SIG-M5 treated with dmso at 0.1 percent for 504 hours (cell line): ENCODE measurements at regions not wholly inside any gene's neighbourhood (a gene's known extent, or its start where the extent isn't known, plus 50 kb on each side); places are given as distances from the start of the nearest gene placed in this dataset.
A peak's percentile ranks its signal among the peaks of the same experiment; 100 is the strongest.
"Not testable (repeated sequence)": the region's sequence is repeated elsewhere in the genome, so short reads cannot be mapped to it uniquely, and the experiment has no call there.

Experiments
- DNase-seq: peaks from one replicate; lab custom pipeline; 2025; ENCODE audit not compliant: unreplicated experiment; lab: John Stamatoyannopoulos, UW

- no peak for DNase-seq
These were observed 155.4 kb downstream of the SEC23IP start for GRCh38 chr10:120047926-120048325.

GRCh38 chr10:120048391-120048790, 155.9 kb downstream of the SEC23IP start:
- no peak for DNase-seq

- DNase-seq: no peak
These were observed 159.1 kb downstream of the SEC23IP start for GRCh38 chr10:120051671-120052070.

DNA sequence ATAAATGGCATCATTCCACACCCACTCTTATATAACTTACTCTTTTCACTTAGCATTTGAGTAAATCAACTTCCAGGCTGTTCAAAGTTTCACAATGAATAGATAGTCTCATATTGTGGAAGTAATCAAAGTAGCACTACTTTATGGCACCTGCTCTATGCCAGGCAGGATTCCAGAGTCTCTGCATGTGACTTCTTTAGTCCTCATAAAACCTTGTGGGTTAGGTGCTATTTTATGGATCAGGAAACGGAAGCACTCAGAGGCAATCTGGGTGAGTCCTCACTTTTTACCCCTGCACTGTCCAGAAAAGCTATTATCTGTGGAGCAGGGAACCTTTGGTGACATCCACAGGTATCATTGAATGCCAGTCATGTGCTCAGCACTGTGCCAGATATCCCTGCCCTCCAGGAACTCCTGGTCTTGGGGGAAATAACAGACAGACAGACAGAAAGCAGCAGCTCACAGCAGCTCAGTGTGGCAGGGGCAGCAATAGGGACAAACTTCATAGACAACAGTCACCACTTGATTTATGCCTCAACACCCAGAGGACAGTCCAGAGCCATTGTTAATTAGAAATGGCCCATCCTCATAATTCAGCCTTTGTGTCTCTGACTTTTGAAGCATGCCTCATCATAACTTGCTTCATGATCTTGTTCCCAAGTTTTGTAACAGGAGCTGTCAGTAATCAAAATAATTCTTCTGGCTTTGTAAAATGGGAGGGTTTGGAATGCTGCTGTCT, 160.6 kb downstream of the SEC23IP start:
- DNase-seq: no peak

GRCh38 chr10:120059790-120060189, 167.3 kb downstream of the SEC23IP start:
- not testable (repeated sequence) for DNase-seq

DNA sequence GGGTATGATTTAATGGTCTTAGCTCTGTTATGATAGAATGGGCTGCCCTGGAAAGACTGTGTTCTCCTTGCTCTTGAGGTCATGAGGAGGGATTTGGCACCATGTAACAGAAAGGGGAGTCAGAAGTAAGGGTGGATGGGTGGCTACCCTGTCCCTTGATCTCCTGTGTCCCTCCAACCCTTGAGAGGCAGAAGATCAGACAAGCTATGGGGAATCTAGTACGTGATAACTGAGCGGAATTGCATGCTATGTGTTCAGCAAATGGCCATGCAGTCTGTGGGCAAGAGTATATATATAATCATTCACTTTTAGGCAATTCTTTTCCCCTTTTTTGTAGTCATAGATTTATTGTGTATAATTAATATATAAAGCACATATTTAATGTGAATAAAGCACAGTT, 174.9 kb downstream of the SEC23IP start:
- DNase-seq: no peak

GRCh38 chr10:120069700-120070099, 177.2 kb downstream of the SEC23IP start:
- DNase-seq: no peak

- DNase-seq: no peak
These were observed 182.8 kb downstream of the SEC23IP start for GRCh38 chr10:120075349-120075748.

- no peak for DNase-seq
These were observed 184.6 kb downstream of the SEC23IP start for GRCh38 chr10:120076996-120077706.

- DNase-seq: peak; percentile 5
These were observed 185.4 kb downstream of the SEC23IP start for GRCh38 chr10:120077707-120078492.

- no peak for DNase-seq
These were observed 192.7 kb downstream of the SEC23IP start for GRCh38 chr10:120085096-120085796.

GRCh38 chr10:120086066-120086465, 193.5 kb downstream of the SEC23IP start:
- no peak for DNase-seq

GRCh38 chr10:120087109-120087508, 194.6 kb downstream of the SEC23IP start:
- DNase-seq: no peak

DNA sequence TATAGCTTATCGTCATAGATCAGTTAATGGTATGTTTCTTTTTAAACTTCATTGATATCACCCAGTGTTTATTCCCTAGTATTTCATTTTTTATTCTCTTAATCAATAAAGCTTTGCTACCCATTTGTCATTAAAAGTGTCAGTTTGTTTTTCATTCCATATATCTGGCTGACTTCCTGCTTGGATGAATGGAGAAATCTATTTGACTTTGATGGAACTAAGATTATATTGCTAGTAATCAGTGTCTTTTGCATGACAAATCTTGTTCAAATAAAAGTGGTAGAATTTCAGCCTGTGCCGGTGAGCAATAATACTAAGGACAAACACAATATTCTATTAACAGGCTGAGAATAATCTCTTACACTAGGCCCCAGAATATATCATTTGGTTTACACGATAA, 203.3 kb downstream of the SEC23IP start:
- no peak for DNase-seq

- no peak for DNase-seq
These were observed 205.2 kb downstream of the SEC23IP start for GRCh38 chr10:120097766-120098165.

DNA sequence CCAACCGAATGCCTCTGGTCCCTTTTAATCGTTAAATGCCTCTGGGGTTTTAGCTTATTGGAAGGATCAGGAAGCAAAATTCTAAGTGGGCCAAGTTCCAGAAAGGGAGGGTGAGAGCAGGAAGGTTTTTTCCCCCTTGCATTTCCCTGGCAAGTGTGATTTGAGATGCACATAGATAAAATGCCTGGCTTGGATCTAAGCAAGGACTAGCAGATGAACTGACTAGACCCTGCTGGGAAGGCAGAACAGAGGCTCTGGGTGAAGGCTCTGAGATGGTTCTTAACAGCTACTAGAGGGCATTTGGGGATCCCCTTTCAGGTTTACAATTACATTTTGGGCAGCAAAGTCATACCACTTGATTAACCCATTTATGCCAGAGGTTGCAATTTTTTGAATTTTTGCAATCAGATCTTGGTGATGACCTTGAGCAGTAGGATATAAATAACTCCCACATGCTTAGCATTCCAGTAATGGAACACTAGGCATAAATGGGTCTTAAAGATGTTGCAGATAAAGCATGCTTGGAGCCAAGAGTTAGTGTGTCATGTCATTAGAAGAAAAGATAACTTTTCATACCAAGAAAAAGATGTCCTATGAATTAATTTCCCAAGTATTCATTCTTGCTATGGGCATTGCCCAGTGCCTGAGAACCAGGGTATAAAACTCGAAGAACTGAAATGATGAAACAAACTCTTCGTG, 205.9 kb downstream of the SEC23IP start:
- DNase-seq: no peak

GRCh38 chr10:120103738-120104560, 211.4 kb downstream of the SEC23IP start:
- no peak for DNase-seq

- peak; percentile 65 for DNase-seq
These were observed 212.5 kb downstream of the SEC23IP start for GRCh38 chr10:120105001-120105400.

DNA sequence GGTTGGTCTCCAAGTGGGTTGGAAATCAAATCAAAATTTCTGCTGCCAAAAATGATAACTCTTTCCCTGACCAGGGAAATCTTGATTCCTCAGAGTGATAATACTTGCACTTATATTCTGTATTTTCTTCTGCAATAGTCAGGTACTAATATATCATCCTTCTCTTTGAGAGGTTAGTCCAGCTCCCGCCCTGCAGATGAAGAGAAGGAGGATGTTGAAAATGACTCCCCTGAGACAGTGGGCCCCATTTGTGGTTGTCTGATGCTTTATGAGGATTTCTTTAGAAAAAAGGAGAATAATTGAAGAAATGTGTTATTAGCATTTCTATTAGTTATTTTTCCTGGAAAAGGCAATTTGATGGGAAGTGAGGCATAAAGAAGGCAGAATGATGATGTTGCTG, 213.0 kb downstream of the SEC23IP start:
- no peak for DNase-seq

GRCh38 chr10:120108916-120109315, 216.4 kb downstream of the SEC23IP start:
- DNase-seq: no peak
